Ectodermal cell (in vitro differentiated cells): ENCODE measurements at regions not wholly inside any gene's neighbourhood (a gene's known extent, or its start where the extent isn't known, plus 50 kb on each side); places are given as distances from the start of the nearest gene placed in this dataset.
"Not testable (repeated sequence)": the region's sequence is repeated elsewhere in the genome, so short reads cannot be mapped to it uniquely, and the experiment has no call there.

Source experiments
- H3K27ac ChIP-seq: 2 replicates; pipeline ENCODE4 v1.7.0; 2013; ENCODE audit warnings: mild to moderate bottlenecking, low read depth, low read length; ENCODE audit not compliant: insufficient read depth, poor library complexity, severe bottlenecking
- H3K27me3 ChIP-seq: 2 replicates; pipeline ENCODE4 v1.7.0; 2013; ENCODE audit warnings: mild to moderate bottlenecking, low read length; ENCODE audit not compliant: insufficient read depth, control insufficient read depth, poor library complexity, severe bottlenecking
- H3K36me3 ChIP-seq: one replicate; pipeline ENCODE4 v1.7.0; 2013; ENCODE audit warnings: low read length; ENCODE audit not compliant: control insufficient read depth, insufficient read depth
- H3K4me1 ChIP-seq: one replicate; pipeline ENCODE4 v1.7.0; 2013; ENCODE audit warnings: low read length; ENCODE audit not compliant: control insufficient read depth, insufficient read depth
- H3K4me3 ChIP-seq: 2 replicates; pipeline ENCODE4 v1.7.0; 2013; ENCODE audit warnings: low read depth, low read length, control low read depth; ENCODE audit not compliant: insufficient read depth
- H3K9me3 ChIP-seq: 2 replicates; pipeline ENCODE4 v1.7.0; 2013; ENCODE audit warnings: mild to moderate bottlenecking, low read length, moderate library complexity; ENCODE audit not compliant: control insufficient read depth
- WGBS, 2 experiments: methylation state at CpG; one replicate each; pipeline ENCODE4 v1.1.7; 2013; ENCODE audit warnings: missing lambda C conversion rate in 2 of 2; 5-methylcytosine and 5-hydroxymethylcytosine counted together

DNA sequence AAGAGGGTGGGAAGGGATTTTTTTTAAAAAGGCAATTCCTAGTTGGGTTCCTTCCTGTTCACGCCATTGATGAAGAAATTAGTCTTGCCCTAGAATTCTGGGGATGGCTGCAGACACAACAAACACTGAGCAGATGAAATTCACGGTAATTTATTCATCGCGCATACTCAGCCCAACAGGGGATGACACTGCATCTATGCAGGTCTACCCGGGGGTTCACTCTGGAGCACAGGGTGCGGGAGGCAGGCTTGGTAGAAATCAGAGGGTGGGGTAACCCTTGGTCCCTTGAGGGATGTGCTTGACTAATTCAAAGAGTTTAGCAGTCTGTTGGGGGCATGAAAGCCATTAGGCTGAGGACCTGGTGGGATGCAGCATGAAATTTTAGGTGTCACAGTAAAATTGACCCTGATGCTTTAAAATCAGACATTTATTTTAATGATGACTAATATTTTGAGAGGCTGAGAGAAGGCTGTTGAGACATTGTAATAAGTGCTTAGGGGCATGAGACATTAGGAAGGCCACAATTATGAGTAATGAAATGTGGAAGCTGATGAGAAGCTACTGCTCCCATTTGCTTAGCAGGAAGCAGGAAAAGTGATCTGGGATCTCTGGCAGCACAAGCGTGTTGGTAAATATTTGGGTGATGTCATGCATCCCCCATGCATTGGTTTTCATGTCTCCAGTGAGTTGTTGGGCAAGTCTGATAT, 1800.3 kb upstream of the DEFB115 start:
- not testable (repeated sequence) for H3K4me3 ChIP-seq

DNA sequence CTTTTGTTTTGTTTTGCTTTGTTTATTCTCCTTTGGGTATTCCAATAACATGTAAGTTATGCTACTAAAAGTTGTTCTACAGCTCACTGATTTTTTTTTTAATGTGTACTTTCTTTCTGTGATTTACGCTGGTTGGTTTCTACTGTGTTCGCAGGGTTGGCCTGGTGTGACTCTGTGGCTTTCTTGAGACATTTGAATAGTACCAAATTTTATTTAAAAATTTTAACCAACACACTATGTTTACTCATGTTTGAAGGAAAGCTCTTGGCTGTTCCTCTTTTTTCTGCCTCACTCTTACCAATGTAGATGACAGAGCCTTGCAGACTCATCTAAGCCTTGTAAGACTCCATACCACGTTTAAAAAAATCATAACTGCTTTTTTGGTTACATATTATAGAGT, 1784.9 kb upstream of the DEFB115 start:
- no peaks in the 10 kb centered on the region for H3K36me3 ChIP-seq
- 48 to 69% methylated on average over 2 to 3 of the region's 3 CpGs for WGBS, 2 experiments
- no peaks in the 10 kb centered on the region for H3K4me1 ChIP-seq
- H3K27me3 ChIP-seq: no peaks in the 10 kb centered on the region
- H3K4me3 ChIP-seq: no peak overlapping the region
- H3K9me3 ChIP-seq: peaks cover 8% of the 10 kb centered on the region
- no peak overlapping the region for H3K27ac ChIP-seq

More for the DNA sequence above, 1800.3 kb upstream of the DEFB115 start:
- WGBS, 2 experiments: 62 to 69% methylated on average over 7 of the region's 7 CpGs
- not testable (repeated sequence) for H3K27me3 ChIP-seq, H3K27ac ChIP-seq, H3K4me1 ChIP-seq, H3K36me3 ChIP-seq
- peaks cover 22% of the 10 kb centered on the region for H3K9me3 ChIP-seq

DNA sequence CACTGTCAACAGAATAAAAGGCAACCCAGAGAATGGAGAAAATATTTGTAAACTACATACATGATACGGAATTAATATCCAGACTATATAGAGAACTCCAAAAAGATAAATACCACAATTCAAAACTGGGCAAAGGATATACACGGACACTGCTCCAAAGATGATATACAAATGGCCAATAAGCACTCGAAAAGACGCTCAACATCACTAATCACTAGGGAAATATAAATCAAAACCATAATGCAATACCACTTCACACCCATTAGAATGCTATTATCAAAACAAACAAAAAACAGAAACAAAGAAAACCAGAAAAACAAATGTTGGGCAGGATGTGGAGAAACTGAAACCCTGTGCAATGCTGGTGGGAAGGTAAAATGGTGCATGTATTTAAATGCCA, 1764.6 kb upstream of the DEFB115 start:
- not testable (repeated sequence) for H3K36me3 ChIP-seq, H3K27me3 ChIP-seq, H3K27ac ChIP-seq, H3K4me1 ChIP-seq, H3K4me3 ChIP-seq, H3K9me3 ChIP-seq
- WGBS, 2 experiments: 61 to 84% methylated on average over 4 of the region's 4 CpGs

DNA sequence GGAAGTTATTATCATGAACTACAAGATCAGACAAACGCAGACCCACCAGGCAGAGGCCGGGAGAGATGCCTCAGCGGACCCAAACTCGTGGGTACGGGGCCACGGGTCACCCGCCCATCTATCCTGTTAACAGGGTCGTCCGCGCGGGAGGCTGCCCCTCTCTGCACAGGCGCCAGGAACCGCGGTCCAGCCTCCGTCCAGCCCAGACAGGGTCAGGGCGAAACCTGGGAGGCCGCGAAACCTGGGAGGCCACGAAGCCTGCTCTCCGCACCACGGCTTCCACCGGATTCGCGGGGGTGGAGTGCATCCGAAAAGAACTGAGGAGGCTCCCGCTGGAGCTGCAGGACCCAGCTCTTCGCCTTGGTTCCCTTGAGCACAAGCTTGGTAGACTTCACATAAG, 1760.7 kb upstream of the DEFB115 start:
- not testable (repeated sequence) for H3K4me3 ChIP-seq, H3K27ac ChIP-seq, H3K9me3 ChIP-seq, H3K36me3 ChIP-seq, H3K4me1 ChIP-seq, H3K27me3 ChIP-seq
- WGBS, 2 experiments: 85 to 86% methylated on average over 27 of the region's 27 CpGs

- peaks cover 5% of the 10 kb centered on the region for H3K9me3 ChIP-seq
These were observed 1760.2 kb upstream of the DEFB115 start for GRCh38 chr20:29497261-29497671.

DNA sequence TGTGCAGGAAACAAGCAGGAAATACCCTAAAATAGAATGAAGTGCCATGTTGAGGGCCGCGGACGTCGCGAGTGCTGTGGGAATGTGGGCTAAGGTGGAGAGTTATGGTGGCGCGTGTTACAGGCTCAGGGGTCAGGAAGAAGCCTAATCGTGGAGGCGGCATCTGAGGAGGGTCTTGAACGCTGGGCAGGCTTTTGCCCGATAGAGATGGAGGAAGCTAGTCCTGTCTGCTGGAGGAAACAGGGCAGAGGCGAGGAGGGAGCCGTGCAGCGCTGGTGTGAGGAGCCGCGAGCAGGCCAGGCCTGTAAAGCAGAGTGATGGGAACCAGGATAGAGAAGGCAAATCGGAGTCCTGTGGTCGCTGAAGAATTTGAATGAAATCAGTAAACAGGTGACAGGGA, 1759.8 kb upstream of the DEFB115 start:
- not testable (repeated sequence) for H3K27me3 ChIP-seq, H3K27ac ChIP-seq, H3K4me1 ChIP-seq, H3K36me3 ChIP-seq, H3K9me3 ChIP-seq, H3K4me3 ChIP-seq
- WGBS, 2 experiments: 75 to 76% methylated on average over 18 of the region's 18 CpGs

More at GRCh38 chr20:29497261-29497671, 1760.2 kb upstream of the DEFB115 start:
- no peaks in the 10 kb centered on the region for H3K27me3 ChIP-seq
- no peaks in the 10 kb centered on the region for H3K4me1 ChIP-seq
- no peaks in the 10 kb centered on the region for H3K36me3 ChIP-seq
- H3K4me3 ChIP-seq: no peak overlapping the region
- H3K27ac ChIP-seq: no peak overlapping the region
- 84% methylated on average over 39 of the region's 39 CpGs for WGBS, 2 experiments

DNA sequence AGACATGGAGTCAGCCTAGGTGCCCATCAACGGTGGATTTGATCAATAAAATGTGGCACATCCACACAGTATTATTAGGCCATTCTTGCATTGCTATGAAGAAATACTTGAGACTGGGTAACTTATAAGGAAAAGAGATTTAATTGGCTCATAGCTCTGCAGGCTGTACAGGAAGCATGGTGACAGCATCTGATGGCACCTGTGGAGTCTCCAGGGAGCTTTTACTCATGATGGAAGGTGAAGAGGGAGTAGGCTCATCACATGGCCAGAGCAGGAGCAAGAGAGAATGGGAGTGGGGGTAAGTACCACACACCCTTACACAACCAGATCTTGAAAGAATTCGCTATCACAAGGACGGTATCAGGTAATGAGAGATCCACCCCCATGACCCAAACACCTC, 1756.7 kb upstream of the DEFB115 start:
- WGBS, 2 experiments: 62 to 74% methylated on average over 3 of the region's 3 CpGs
- H3K4me3 ChIP-seq, H3K9me3 ChIP-seq: not testable (repeated sequence)

GRCh38 chr20:29514634-29515033, 1742.8 kb upstream of the DEFB115 start:
- H3K36me3 ChIP-seq, H3K27ac ChIP-seq, H3K4me1 ChIP-seq, H3K27me3 ChIP-seq, H3K4me3 ChIP-seq: not testable (repeated sequence)
- H3K9me3 ChIP-seq: peaks cover 13% of the 10 kb centered on the region
- 75 to 79% methylated on average over 13 of the region's 13 CpGs for WGBS, 2 experiments

More for the DNA sequence above, 1756.7 kb upstream of the DEFB115 start:
- H3K4me1 ChIP-seq, H3K27ac ChIP-seq, H3K36me3 ChIP-seq, H3K27me3 ChIP-seq: not testable (repeated sequence)

GRCh38 chr20:29516847-29517246, 1740.6 kb upstream of the DEFB115 start:
- H3K4me3 ChIP-seq, H3K27me3 ChIP-seq, H3K36me3 ChIP-seq, H3K4me1 ChIP-seq, H3K27ac ChIP-seq: not testable (repeated sequence)
- H3K9me3 ChIP-seq: peaks cover 11% of the 10 kb centered on the region
- 51% methylated on average over 3 of the region's 5 CpGs; no CpG with 5 or more reads in 1 of the 2 experiments for WGBS, 2 experiments

GRCh38 chr20:29519610-29520241, 1737.7 kb upstream of the DEFB115 start:
- 50 to 66% methylated on average over 1 to 4 of the region's 5 CpGs for WGBS, 2 experiments
- H3K4me3 ChIP-seq, H3K27me3 ChIP-seq: not testable (repeated sequence)

More at GRCh38 chr20:29519610-29520241, 1737.7 kb upstream of the DEFB115 start:
- not testable (repeated sequence) for H3K4me1 ChIP-seq, H3K36me3 ChIP-seq, H3K27ac ChIP-seq, H3K9me3 ChIP-seq
